GM12875 (cell line): ENCODE measurements at regions not wholly inside any gene's neighbourhood (a gene's known extent, or its start where the extent isn't known, plus 50 kb on each side); places are given as distances from the start of the nearest gene placed in this dataset.
"Not testable (repeated sequence)": the region's sequence is repeated elsewhere in the genome, so short reads cannot be mapped to it uniquely, and the experiment has no call there.

Source experiments
- H3K4me3 ChIP-seq: one replicate; pipeline ENCODE4 v1.5.1; 2011; ENCODE audit warnings: low read depth, low read length, control low read depth
- CTCF ChIP-seq: IDR thresholded peaks from 2 replicates; pipeline ENCODE4 v1.5.1; 2011; ENCODE audit warnings: low read depth, mild to moderate bottlenecking, control low read depth, inconsistent platforms, low read length, moderate library complexity, borderline replicate concordance; ENCODE audit not compliant: insufficient read depth

- no peak overlapping the region for H3K4me3 ChIP-seq
- TF ChIP-seq CTCF = no peak
These were observed 545.7 kb upstream of the AGA start for GRCh38 chr4:177987896-177988295.

GRCh38 chr4:177989503-177990201 is 547.4 kb upstream of the AGA start:
- H3K4me3 ChIP-seq = no peak overlapping the region
- no peak for TF ChIP-seq CTCF

GRCh38 chr4:178003098-178003657 is 560.9 kb upstream of the AGA start:
- TF ChIP-seq CTCF = no peak
- no peak overlapping the region for H3K4me3 ChIP-seq

GRCh38 chr4:178010596-178010995 is 568.4 kb upstream of the AGA start:
- TF ChIP-seq CTCF = no peak
- H3K4me3 ChIP-seq = no peak overlapping the region

GRCh38 chr4:178015046-178015445 is 572.8 kb upstream of the AGA start:
- not testable (repeated sequence) for H3K4me3 ChIP-seq

- no peak for TF ChIP-seq CTCF
These were observed 584.8 kb upstream of the AGA start for GRCh38 chr4:178026999-178027398.

GRCh38 chr4:178027796-178028195 is 585.6 kb upstream of the AGA start:
- no peak for TF ChIP-seq CTCF

More at GRCh38 chr4:178026999-178027398, 584.8 kb upstream of the AGA start:
- no peak overlapping the region for H3K4me3 ChIP-seq

More at GRCh38 chr4:178027796-178028195, 585.6 kb upstream of the AGA start:
- H3K4me3 ChIP-seq = no peak overlapping the region
